GM12891 (cell line): ENCODE measurements at regions not wholly inside any gene's neighbourhood (a gene's known extent, or its start where the extent isn't known, plus 50 kb on each side); places are given as distances from the start of the nearest gene placed in this dataset.
"Not testable (repeated sequence)": the region's sequence is repeated elsewhere in the genome, so short reads cannot be mapped to it uniquely, and the experiment has no call there.

Experiments used
- DNase-seq: peaks from one replicate; pipeline ENCODE4 v3.0.0; 2011; ENCODE audit warnings: low spot score; ENCODE audit not compliant: insufficient read length
- FAIRE-seq: peaks from 2 replicates; lab custom pipeline; 2011; peaks lifted over from hg19 to GRCh38; lab: Jason Lieb, UNC
- PAX5 ChIP-seq: IDR thresholded peaks from 2 replicates; pipeline ENCODE4 v1.6.1; 2011; ENCODE audit warnings: low read length, moderate library complexity, mild to moderate bottlenecking; ENCODE audit not compliant: insufficient read depth, severe bottlenecking
- POLR2A ChIP-seq: IDR thresholded peaks from 2 replicates; pipeline ENCODE4 v1.6.1; 2011; ENCODE audit warnings: low read depth, low read length, control low read depth
- POLR2AphosphoS5 ChIP-seq: IDR thresholded peaks from 2 replicates; pipeline ENCODE4 v1.6.1; 2011; ENCODE audit warnings: low read depth, low read length, control low read depth
- POU2F2 ChIP-seq: IDR thresholded peaks from 2 replicates; pipeline ENCODE4 v1.6.1; 2011; ENCODE audit warnings: low read depth, mild to moderate bottlenecking, control low read depth, low read length, moderate library complexity
- SPI1 ChIP-seq: IDR thresholded peaks from 2 replicates; pipeline ENCODE4 v1.6.1; 2011; ENCODE audit warnings: low read depth, low read length, control low read depth
- TAF1 ChIP-seq: IDR thresholded peaks from 2 replicates; pipeline ENCODE4 v1.6.1; 2011; ENCODE audit warnings: low read depth, low read length, control low read depth

DNA sequence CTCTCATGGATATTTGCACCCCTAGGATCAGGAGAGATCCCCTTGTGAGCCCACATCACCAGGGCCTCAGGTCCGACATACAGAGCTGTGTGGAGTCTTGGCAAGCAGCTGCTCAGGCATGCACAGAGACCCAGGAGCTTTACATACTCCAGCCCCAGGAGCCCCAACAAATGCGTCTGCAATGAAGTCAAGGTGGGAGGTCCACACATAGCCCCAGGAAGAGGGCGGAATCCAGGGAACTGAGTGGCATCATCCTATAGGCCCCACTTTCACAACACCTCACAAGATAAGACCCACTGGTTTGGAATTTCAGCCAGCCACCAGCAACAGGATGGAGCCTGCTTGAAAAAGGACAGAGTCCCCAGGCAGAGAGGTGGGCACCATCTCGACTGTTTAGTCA is 106.7 kb downstream of the LSMEM1 start:
- DNase-seq (no peak), FAIRE-seq (no peak)
- TF ChIP-seq SPI1: no peak
- TF ChIP-seq POLR2A: no peak
- TF ChIP-seq POU2F2: no peak
- TF ChIP-seq POLR2AphosphoS5: no peak
- no peak for TF ChIP-seq PAX5
- TF ChIP-seq TAF1: no peak

DNA sequence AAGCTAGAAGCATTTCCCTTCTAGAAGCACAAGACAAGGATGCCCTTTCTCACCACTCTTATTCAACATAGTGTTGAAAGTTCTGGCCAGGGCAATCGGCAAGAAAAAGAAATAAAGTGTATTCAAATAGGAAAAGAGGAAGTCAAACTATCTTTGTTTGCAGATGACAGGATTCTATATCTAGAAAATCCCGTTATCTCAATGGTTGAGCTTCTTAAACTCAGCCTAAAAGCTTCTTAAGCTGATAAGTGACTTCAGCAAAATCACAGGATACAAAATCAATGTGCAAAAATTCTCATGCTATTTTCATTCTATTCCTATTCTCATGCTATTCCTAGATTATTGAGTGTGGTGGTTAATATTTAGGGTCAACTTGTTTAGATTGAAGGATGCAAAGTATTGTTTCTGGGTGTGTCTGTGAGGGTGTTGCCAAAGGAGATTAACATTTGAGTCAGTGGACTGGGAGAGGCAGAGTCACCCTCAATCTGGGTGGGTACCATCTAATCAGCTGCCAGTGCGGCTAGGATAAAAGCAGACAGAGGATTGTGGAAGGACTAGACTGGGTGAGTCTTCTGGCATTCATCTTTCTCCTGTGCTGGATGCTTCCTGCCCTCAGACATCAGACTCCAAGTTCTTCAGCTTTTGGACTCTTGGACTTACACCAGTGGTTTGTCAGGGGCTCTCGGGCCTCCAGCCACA is 111.9 kb downstream of the LSMEM1 start:
- not testable (repeated sequence) for FAIRE-seq, DNase-seq
- 0 out of 2 replicates have a peak, but pooled peaks have one; percentile 7 for TF ChIP-seq SPI1

DNA sequence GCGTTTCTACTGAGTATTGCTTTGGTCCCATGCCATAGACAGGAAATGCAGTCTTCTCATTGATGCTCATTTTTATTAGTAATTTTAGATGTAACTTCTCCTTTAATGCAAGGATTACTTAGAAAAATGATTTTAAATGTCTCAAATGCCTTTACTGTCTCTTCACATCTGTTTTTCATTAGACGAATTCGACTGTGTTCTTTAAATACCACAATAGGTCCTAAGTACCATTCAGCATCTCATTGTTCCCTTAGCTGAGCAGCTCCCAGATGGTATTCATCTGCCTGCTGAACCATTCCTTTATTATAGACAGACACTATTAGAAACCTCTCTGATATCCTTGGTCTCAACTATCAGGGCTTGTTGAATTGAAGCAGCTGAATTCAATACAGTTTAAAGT is 113.6 kb downstream of the LSMEM1 start:
- no peak for DNase-seq
- no peak for FAIRE-seq
- TF ChIP-seq POLR2AphosphoS5 (no peak), POLR2A (no peak), PAX5 (no peak)

DNA sequence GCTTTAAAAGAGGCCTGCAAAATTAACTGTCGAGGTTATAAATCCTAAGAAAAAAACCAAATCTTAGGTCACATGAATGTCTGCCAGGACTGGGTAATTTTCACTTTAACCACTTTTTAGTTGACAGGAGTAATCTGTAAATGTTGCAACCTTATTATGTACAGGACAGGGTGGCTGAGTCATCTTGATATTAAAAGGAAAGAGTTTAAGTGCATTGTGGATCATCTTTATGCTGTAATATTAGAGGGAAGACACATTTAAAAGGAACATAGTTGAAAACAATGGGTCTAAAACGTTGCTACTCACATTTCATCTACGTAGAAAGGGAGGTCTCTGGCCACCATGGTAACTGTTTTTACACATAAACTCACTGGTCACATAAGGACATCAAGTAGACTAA is 115.5 kb downstream of the LSMEM1 start:
- TF ChIP-seq SPI1 (no peak), TAF1 (no peak), PAX5 (no peak), POLR2AphosphoS5 (no peak), POU2F2 (no peak), POLR2A (no peak)
- no peak for FAIRE-seq
- DNase-seq: no peak

DNA sequence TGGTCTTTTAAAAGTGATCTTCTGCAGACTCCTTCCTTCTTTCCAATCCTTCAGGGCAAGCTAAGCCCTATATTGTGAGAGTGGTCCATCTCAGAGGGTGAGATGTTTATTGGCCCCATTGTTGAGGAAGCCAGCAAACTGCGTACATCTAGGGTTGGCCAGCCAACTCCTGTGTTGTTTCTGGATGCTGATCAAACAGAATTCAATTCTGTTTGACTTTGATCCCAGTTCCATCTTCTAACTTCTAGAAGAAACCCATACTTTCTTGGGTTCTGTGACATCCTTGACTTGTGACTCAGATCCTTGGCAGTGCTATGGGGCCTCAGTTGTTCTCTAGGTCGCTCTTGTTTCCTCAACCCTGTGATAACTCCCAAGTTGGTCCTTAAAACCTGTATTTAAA is 116.2 kb downstream of the LSMEM1 start:
- no peak for TF ChIP-seq POLR2A
- TF ChIP-seq TAF1: no peak
- no peak for TF ChIP-seq SPI1
- TF ChIP-seq PAX5: no peak
- TF ChIP-seq POLR2AphosphoS5: no peak
- TF ChIP-seq POU2F2: no peak
- FAIRE-seq: no peak
- no peak for DNase-seq

DNA sequence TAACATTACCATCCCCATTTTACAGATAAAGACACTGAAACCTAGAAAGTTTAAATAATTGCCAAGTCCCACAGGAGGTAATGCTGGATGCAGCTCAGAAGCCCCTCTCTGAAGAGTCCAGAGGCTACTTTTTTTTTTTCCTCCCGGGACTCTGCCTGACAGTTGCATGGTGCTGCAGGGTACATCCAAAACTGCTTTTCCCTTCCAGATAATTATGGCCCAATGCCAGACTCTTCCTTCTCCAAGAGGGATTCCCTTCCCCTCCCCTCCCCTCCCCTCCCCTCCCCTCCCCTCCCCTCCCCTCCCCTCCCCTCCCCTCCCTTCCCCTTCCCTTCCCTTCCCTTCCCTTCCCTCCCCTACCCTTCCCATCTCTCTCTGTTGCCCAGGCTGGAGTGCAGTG is 122.9 kb downstream of the LSMEM1 start:
- no peak for DNase-seq
- FAIRE-seq: no peak
- no peak for TF ChIP-seq POLR2A
- no peak for TF ChIP-seq SPI1
- TF ChIP-seq TAF1: no peak

DNA sequence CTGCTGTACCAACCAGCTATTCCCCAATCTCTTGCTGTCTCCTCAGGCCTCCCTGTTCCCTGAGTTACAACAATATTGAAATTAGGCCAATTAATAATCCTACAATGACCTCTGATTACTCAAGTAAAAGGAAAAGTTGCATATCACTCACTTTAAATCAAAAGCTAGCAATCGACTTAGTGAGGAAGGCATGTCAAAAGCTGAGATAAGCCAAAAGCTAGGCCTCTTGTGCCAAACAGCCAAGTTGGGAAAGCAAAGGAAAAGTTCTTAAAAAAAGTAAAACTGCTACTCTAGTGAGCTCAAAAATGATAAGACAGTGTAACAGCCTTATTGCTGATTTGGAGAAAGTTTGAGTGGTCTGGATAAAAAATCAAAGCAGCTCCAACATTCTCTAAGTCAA is 129.8 kb downstream of the LSMEM1 start:
- DNase-seq: no peak
- no peak for TF ChIP-seq POU2F2
- no peak for TF ChIP-seq POLR2A
- TF ChIP-seq POLR2AphosphoS5: no peak
- no peak for TF ChIP-seq SPI1
- TF ChIP-seq PAX5: no peak
- FAIRE-seq: no peak

DNA sequence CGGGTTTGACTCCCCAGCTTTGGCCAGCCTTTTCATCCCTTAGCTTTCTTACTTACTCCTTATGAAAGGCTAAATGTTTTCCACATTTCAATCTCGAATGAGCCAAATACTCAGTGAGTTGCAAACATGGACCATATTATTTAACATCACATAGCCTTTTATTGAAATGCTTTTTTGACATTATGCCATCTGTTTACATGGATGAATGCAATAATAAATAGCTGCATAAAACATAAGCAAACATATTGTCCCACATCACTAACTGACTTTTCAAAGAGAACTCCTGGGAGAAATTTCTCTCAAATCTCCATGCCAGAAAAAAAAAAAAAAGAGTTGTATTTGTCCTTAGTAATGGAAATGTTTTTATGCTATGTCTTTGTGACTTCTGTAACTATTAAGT is 134.9 kb downstream of the LSMEM1 start:
- DNase-seq (no peak), FAIRE-seq (no peak)
- TF ChIP-seq SPI1 (no peak), POLR2A (no peak), PAX5 (no peak), POU2F2 (no peak), TAF1 (no peak), POLR2AphosphoS5 (no peak)

DNA sequence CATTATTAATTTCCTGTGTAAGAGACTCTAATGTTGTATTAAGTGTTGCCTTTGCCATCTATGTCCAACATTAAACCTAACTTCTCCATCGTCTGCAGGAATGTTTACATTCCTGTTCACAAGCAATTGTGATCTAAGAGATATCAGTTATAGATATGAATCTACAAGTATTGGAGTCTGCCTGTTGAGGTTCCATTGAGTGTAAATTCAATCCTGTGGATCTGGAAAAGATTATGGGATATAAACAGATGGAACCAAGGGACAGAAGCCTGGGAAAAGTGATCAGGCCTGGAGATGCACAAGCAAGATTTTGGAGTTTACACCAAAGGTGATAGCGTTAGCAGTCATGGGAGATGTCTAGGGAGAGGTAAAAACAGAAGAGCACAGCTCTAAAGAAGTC is 135.5 kb downstream of the LSMEM1 start:
- TF ChIP-seq POLR2A (no peak), POLR2AphosphoS5 (no peak), POU2F2 (no peak), PAX5 (no peak), TAF1 (no peak), SPI1 (no peak)
- DNase-seq (no peak), FAIRE-seq (no peak)

DNA sequence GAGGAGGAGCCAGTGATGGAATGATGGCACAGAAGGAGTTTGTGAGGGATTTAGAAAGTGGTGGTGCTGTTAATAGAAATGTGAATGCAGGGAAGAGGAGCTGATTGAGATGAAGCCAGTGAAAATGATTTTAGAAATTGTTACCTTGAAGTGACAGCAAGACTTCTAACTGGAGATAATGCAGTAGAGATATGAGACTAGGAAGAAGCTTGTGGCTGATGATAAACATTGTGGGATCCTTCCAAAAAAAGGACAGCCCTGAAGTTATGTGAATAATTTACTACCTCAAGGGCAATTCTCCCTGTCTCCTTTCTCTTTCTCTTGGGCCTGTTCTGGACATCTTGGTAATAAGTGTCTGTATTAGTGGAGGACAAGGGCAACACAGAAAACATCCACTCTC is 138.6 kb downstream of the LSMEM1 start:
- no peak for FAIRE-seq
- DNase-seq: no peak
- TF ChIP-seq SPI1 (no peak), POLR2A (no peak), POU2F2 (no peak)

DNA sequence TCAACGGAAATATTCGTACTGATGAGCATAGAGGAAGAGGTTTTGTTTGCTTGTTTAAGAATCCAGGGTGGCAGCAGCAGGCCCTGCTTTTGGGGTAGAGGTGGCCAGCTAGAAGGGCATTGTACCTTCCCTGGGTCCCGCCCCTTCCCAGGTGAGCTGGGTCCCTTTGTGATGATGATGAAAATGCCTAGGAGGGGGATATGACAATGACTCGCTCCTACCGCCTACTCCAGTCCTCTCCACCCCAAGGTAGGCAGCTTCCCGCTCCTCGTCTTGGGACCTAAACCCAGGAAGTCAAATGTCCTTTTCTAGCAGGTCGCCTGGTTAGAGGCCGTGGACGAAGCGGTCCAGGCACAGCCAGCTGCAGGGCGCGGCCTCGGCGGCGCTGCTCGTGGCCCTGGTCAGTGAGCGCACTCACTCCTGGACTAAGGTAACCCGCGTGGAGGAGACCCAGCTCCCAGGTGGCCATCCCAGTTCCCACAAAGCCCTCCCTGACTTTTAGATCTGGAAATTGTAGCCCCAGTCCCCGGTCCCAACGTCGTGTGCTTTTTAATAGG is 141.4 kb downstream of the LSMEM1 start:
- FAIRE-seq: no peak
- DNase-seq: no peak
- TF ChIP-seq SPI1 (no peak), POLR2A (no peak), PAX5 (no peak), TAF1 (no peak), POLR2AphosphoS5 (no peak), POU2F2 (no peak)
